ENCODE measurements at regions not wholly inside any gene's neighbourhood (a gene's known extent, or its start where the extent isn't known, plus 50 kb on each side); places are given as distances from the start of the nearest gene placed in this dataset.
"Not testable (repeated sequence)": the region's sequence is repeated elsewhere in the genome, so short reads cannot be mapped to it uniquely, and the experiment has no call there.

GRCh38 chr3:127520993-127521392, 69.5 kb downstream of the TPRA1 start:
- no peak for DNase-seq (ENCODE audit: low read depth)

DNA sequence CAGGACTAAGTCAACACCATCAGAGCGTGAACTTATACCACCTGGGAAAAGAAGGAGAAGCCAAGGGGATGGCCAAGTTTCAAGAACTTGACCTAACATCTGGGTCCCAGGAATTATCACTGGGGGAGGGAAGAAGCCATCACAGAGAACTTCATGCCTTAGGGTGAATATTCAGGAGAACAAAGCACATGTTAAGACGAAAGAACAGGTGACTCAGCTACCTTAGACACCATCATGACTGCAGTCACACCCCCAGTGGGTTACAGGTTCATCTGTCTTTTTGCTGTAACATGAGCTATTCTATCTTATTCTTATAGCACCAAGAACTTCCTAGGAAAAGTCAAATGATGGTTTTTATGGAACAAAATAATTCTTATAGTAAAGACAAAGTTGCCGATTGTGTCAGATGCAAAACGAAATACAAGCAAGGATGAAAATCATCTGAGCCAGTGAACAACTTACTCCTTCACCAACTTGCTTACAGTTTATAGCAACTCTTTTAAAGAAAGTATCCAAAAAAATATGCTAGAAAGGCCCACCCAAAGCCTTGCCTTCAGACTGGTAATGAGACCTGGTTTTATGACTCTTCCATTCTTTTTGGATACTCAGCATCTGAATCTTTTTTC, 72.0 kb downstream of the TPRA1 start:
- no peak for DNase-seq (ENCODE audit: low read depth)

DNA sequence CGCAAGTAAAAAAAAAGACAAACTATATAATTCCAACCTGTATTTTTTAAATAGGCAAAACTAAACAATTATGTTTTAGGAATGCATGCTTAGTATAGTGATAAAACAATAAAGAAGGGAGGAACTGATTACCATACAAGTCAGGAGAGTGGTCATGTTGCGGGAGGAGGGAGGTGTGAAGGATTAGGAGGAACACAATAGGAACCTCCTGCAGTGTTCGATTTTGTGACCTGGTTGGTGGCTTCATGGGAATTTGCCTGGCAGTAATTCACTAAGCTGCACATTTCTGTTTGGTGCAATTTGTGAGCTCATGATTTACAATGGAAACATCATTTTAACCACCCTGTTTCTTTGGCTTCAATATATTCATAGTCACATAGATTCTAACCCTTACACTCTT, 78.3 kb downstream of the TPRA1 start:
- no peak for DNase-seq (ENCODE audit: low read depth)

DNA sequence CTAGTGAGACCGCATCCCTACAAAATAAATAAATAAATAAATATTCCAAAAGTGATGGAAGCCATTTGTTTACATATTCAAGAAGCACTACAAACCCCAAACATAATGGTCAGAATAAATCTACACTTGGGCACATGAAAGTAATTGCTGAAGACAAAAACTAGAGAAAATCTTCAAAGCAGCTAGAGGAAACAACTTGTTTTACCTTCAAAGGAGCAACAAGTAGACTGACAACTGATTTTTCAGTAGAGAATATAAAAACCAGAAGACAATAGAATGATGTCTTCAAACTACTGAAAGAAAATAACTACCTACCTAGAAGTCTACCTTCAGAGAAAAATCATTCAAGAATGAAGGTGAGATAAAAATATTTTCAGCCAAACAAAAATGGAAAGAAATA, 89.4 kb downstream of the TPRA1 start:
- no peak for DNase-seq (ENCODE audit: low read depth)

GRCh38 chr3:127497676-127498075, 92.9 kb downstream of the TPRA1 start:
- no peak for DNase-seq (ENCODE audit: low read depth)

GRCh38 chr3:127497166-127497565, 93.4 kb downstream of the TPRA1 start:
- no peak for DNase-seq (ENCODE audit: low read depth)

DNA sequence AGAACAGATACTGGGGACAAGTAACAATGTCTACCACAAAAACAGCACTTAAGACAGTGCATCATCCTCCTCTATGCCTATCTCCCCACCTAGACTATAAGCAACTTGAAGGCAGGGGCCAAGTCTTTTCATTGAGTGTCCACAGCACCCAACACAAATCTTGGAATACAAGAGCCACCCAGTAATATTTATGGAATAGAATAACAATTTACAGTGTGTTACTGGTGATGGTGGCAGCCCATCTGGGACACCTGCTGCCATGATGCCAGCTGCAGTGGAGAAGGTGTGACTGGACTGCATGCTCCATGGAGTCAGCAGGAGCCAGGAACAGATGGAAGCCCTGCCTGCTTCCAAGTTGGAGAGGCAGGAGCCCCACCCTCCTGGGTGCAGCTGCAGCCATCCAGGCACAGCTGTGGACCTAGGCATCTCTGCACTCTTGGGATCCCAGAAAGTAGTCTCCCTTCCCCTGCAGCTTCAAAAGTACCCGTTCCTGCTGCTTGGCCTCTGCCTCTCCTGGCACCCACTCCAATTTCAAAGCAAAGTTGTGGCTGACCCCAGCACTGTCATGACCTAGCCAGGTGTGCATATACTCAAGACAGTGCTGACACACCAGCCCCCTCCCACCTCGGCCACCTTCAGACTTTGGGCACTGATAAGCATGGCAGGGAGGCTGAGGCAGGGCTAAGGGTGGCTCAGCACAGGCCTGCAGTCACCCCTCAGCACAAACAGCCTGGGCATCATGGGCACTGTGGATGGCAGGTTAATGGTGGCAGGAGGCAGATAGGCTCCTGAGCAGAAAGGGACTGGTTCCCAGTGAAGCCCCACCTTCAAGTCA, 94.5 kb downstream of the TPRA1 start:
- DNase-seq (ENCODE audit: low read depth), result no peak

- DNase-seq (ENCODE audit: low read depth), result no peak
Measured at GRCh38 chr3:127493924-127494646, 96.4 kb downstream of the TPRA1 start.

DNA sequence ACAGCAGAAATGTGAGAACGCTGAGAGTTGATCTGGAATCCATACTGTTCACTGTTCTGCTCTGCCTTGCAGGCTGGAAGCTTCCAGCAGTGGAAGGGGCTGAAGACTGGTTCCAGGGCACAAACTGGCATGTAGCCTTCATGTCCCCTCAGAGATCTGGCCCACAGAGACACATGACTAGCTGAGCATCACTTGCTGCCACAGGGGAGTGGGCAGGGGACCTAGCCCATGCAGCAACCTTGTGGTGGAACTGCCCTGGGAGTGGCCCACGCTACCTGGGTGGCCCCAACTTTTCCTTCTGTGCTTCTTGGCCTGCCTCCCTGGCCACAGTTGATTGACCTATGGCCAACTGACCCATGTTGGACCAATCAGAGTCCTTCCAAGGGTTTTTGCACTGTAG, 98.1 kb downstream of the TPRA1 start:
- no peak for DNase-seq (ENCODE audit: low read depth)

GRCh38 chr3:127491909-127492308, 98.6 kb downstream of the TPRA1 start:
- DNase-seq (ENCODE audit: low read depth), result no peak

DNA sequence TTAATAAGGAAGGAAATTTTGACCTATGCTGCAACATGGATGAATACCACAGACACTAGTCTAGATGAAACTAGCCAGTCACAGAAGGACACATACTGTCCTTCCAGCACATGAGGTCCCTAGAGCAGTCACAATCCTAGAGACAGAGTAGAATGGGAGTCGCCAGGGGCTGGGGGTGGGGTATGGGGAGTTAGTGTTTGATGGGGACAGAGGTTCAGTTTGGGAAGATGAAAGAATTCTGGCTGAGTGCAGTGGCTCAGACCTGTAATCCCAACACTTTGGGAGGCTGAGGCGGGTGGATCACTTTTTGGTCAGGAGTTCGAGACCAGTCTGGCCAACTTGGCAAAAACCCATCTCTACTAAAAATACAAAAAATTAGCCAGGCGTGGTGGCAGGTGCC, 99.2 kb downstream of the TPRA1 start:
- DNase-seq (ENCODE audit: low read depth), result no peak

DNA sequence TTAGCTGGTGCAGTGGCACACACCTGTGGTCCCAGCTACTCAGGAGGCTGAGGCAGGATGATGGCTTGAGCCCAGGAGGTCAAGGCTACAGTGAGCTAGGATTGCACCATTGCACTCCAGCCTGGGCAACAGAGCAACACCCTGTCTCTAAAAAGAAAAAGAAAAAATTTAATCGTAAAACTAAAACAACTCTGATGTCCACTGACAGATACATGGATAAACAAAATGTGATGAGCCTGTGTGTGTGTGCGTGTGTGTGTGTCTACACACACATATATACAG, 99.6 kb downstream of the TPRA1 start:
- DNase-seq (ENCODE audit: low read depth), result not testable (repeated sequence)

GRCh38 chr3:127490271-127491023, 100.1 kb downstream of the TPRA1 start:
- no peak for DNase-seq (ENCODE audit: low read depth)

GRCh38 chr3:127489357-127489756, 101.2 kb downstream of the TPRA1 start:
- DNase-seq (ENCODE audit: low read depth), result no peak

DNA sequence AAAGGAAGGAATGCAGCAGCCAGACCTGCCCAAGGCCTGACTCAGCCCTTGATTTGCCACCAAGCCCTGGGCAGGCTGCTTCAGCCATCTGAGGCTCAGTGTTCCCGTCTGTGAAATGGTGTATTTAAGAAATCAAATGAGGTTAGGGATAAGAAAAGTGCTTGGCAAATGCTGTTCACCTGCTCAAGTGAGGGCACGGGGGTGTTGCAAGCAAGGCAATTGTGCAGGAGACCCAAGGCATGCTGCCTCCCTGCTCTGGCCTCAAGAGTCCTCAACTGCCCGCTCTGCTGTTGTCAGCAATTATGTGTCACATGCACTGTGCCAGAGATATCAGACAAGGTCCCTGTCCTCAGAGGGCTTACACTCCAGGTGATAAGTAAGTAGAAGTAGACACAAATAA, 101.8 kb downstream of the TPRA1 start:
- no peak for DNase-seq (ENCODE audit: low read depth)

DNA sequence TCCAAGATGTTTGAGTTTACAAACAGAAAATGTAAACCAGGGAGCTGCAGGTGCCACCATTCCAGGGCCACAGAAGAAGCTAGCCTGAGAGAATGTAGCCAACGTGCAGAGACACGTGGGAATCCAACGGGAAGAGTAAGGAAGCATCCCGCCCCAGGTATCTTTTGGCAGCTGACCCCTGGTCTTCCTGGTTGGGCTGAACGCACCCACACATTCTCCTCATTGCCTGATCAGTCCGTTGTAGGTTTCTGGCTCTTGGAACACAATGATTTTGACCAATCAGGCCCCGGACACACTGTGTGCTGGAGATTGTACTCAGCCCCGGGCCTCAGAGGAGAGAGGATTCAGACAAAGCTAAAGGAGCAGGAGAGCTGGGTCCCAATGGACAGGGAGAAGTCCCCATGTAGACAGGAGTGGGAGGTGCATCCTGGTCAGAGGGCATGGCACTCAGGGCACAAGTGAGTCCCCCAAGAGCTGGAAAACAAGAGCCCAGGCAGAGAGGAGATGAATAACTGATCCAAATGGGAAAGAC, 102.3 kb downstream of the TPRA1 start:
- no peak for DNase-seq (ENCODE audit: low read depth)

GRCh38 chr3:127487196-127487595, 103.3 kb downstream of the TPRA1 start:
- no peak for DNase-seq (ENCODE audit: low read depth)

DNA sequence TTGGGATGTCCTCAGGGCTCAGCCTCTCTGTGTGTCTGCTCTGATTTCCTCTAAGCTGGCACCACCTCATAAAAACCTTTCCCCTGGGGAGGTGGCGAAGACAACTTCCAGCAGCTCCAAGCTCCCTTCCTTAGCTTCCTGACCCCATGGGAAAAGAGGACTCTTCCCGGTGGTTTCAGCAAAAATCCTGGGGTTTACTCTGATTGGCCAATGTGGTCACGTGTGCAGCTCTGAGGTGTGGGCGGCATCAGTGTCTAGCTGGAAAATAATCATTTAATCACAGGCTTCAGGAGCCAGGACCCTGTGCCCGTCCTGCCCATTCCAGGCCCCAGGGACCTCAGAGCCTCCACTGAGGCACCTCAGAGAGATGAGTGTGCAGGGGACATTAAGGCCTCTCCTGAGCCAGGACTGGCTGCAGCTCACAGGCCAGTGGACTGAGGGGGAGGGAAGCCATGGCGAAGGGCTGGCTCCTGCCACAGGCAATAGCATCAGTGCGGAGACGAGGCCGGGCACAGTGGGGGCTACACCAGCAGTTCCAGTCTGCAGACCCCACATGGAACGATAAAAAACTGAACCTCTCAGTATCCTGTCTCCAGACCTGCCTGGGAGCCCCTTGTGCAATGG, 104.1 kb downstream of the TPRA1 start:
- no peak for DNase-seq (ENCODE audit: low read depth)

- no peak for DNase-seq (ENCODE audit: low read depth)
Measured at GRCh38 chr3:127485396-127486170, 105.0 kb downstream of the TPRA1 start.

DNA sequence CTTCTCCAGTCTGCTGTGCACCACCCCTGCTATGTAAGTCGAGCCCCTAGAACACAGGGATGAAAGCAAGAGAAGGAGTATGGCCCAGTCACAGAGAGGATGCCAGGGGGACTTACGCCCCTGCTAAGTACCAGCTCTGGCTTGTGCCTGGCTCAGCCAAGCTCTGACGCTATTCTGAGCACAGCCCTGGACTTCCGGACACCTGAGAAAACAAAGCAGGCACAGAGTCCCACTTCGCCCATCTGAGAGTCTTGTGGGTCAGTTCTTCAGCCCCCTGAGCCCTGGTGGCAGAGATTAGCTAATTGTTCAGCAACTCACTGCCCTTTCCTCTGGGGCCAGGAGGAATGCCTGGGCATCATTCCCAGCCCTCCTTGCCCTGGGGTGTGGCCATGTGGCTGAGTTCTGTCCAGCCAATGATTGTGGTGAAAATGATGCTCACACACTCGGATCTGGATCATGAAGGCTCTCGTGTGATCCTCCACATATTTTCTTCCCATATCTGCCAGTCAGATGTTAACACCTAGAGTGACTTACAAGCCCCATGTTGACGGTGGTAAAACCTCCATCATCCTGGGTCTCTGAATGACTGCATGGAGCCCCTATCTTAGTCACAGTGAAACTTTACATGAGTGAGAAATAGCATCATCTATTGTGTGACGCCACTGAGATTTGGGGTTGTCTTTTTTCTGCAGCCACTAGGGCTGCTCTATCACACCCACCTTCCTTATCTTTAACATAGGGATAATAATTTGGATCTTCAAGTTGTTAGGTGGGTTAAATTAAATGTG, 105.7 kb downstream of the TPRA1 start:
- no peak for DNase-seq (ENCODE audit: low read depth)
